ENCODE measurements at regions not wholly inside any gene's neighbourhood (a gene's known extent, or its start where the extent isn't known, plus 50 kb on each side); places are given as distances from the start of the nearest gene placed in this dataset.

DNA sequence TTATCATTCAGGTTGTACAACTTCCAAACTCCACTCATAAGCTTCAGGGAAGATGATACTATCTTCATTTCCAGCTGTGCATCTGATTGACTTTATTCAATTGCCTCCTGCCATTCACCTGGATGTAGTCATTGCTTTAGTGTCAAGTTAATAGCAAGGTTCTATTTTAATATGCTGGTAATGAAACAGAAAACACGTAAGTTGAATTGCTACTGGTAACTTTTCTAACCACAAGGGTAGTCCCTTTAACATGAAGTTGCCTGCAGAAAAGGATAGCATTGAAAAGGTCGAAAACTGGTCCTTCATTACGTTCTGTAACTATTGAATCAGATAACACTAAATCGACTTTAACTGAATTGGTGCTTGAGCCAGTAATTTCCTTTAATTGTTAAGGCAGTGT is 459.4 kb upstream of the CDH6 start:
- DNase-seq (ENCODE audit: low spot score): no peak

DNA sequence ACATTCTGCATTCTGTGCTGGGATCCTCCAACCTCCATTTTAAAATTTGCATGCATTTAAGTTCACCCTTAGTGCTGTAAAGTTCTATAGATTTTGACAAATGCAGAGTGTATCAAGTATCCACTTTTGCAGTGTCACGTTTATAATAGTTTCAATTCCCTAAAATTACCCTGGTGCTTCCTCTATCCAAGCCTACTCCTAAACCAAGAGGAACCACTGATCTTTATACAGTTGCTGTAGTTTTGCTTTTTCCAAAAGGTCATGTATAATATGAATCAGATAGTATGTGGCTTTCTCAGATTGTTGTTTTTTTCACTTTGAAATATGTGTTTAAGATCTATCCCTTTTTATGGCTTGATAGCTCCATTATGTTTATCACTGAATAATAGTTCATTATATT is 468.4 kb upstream of the CDH6 start:
- DNase-seq (ENCODE audit: low spot score): no peak

DNA sequence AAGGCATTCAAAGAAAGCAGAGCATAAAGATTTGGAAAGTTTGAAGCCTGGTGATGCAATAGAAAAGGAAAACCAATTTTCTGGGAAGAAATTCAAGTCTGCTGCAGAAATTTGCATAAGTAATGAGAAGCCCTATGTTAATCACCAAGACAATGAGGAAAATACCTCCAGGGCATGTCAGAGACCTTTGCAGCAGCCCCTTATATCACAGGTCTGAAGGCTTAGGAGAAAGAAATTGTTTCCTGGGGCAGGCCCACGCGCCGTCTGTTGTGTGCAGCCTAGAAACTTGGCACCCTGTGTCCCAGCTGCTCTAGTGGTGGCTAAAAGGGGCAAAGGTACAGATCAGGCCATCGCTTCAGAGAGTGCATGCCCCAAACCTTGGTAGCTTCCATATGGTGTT is 495.3 kb upstream of the CDH6 start:
- no peak for DNase-seq (ENCODE audit: low spot score)

DNA sequence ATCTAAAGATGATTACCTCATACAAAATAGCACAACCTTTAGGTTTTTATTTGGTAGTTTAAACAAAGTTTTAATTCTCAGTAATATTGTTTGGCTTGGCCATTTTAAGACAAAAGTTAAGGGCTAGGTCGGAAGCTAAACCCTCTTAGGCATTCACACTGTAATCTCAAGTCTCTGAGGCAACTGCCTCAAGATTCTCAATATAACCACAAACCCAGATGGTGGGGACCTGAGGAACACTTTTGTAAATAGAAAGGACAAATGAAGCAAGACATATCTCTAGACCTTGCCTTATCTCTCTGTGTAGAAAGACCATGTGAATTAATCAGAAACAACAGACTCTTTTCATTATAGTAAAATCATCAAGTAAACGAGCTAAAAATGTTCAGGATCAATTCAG is 500.2 kb upstream of the CDH6 start:
- no peak for DNase-seq (ENCODE audit: low spot score)

DNA sequence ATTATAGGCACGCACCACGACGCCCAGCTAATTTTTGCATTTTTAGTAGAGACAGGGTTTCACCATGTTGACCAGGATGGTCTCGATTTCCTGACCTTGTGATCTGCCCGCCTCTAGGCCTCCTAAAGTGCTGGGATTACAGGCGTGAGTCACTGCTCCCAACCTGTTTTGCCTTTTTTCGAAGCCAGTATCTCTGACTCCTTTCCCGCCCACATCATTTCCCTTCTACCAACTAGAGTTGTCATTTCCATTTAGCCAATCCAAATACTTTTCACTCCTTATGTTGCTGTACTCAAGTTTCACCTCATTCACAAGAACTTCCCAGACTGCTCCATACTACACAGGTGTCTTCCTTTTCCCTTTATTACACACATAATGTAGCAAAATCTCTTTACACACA is 502.6 kb upstream of the CDH6 start:
- DNase-seq (ENCODE audit: low spot score): no peak

DNA sequence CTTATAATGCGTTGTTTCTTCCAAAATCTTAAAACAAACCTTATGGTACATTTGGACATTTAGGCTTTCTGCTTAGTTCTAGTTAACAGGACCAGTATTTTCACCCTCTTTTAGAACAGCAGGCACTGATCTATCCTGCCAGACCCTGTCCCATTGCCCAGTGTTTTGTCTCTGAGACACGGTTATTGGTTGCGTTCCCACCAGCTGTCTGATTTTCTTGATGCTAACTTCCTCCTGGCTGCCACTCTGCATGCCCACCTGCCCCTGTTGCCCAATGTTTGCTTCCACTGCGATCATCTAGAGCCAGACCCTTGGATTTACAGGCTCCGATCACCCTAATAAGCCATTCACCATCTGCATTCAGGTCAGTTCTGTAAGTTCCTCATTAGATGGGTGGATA is 506.0 kb upstream of the CDH6 start:
- no peak for DNase-seq (ENCODE audit: low spot score)

DNA sequence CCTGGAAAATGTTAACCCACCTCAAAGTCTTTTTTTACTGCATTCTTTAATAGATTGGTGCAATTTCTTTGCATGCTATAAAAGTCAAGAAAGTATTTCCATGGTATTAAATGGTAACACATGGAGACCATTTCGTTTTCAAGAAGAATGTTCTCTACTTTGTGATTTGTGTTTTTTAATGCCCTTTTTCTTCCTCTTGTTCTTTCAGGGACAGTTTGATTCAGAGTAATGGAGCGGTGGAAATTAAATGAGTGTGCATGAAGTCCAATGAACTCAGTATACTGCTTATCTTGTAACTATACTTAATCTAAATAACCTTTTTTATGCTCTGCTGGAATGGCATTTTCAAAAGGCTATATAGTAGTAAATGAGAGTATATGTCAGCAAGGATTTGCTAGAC is 507.0 kb upstream of the CDH6 start:
- no peak for DNase-seq (ENCODE audit: low spot score)

DNA sequence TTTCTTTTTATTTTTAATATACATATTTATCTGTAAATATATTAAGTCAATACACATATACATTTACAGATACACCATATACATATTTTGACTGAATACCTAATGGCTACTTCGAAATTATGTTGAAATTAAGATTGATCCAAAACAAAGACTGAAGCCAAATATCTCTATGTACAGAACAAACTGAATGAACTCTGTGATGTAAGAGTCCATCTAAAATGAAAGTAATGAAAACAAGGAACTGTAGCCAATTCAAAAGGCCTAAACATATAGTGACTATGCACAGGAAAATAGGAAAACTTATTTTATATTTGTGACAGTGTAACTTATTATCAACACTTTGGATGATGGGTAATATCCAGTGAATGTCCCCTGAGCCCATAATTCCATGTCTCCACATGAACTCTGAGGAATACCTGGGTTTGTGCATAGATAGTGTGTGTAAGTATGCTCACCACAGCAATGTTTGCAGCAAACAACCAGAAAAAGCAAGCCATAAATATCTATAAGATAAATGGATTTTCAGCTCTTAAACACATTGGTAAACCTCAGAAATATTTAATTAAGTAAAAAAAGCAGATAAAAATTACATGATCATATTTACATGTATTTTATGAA is 517.2 kb upstream of the CDH6 start:
- no peak for DNase-seq (ENCODE audit: low spot score)

DNA sequence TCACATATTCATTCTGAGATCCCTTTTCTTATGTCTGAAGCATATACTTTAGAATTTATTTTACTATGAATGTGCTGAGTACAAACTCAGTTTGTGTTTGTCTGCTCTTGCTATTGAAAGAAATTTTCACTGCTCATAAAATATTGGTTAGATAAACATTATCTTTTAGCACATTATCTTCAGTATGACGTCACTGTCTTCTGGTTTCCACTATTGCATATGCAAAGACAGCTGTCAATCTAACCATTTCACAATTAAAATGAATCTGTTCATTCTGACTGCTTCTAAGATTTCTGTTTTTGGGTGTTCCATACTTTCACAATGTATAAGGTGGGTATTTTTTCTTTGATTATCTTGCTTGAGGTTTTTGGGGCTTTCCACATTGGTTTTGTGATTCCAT is 526.2 kb upstream of the CDH6 start:
- DNase-seq (ENCODE audit: low spot score): no peak

DNA sequence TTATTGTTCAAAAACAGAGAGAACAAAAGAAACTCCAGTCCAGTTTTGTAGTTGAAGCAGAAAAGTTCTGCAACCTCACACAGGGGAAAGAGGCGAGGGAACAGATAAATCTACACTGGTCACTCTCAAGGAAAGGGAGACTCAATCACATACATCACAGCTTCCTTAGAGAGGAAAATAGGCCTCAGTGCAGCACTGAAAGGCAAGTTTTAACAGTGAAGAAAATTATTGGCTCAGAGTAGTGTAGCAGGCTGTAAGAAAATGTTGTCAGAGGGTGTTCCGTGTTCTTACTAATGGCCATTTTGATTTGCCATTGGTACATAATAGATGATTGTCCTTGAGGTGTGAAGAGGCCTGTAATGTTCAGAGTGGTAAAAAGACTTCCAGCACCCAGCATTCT is 530.0 kb upstream of the CDH6 start:
- no peak for DNase-seq (ENCODE audit: low spot score)

DNA sequence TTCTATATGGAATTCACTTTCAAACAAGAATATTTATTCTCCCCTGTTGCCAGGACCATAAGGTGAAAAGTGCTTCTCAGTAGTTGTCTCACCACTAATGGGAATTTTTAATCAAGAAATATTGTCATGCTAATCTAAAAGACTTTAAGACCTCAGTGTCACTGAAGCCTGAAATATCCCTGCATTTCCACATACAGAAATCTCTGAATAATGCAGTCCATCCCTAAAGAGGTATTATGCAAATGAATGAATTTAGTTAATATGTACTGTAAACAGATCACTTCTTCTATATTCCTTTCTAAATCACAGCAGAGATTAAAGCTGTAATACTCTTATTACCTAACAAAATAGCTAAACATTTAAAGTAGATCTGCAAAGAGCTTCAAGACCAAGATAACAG is 531.1 kb upstream of the CDH6 start:
- DNase-seq (ENCODE audit: low spot score): no peak

DNA sequence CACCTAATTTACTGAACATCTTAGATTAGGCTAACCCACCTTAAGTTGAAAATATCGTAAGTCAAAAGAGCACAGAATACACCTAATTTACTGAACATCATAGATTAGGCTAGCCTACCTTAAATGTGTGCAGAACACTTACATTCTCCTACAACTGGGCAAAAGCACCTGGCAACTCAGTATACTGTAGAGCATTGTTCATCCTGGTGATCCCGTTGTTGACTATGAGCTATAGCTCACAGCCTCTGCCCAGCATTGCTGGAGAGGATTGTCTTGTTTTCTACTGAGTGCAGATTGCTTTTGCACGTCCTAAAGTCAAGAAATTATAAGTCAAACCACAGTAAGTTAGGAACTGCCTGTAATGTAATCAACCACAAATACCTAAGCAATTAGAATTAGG is 531.8 kb upstream of the CDH6 start:
- no peak for DNase-seq (ENCODE audit: low spot score)

DNA sequence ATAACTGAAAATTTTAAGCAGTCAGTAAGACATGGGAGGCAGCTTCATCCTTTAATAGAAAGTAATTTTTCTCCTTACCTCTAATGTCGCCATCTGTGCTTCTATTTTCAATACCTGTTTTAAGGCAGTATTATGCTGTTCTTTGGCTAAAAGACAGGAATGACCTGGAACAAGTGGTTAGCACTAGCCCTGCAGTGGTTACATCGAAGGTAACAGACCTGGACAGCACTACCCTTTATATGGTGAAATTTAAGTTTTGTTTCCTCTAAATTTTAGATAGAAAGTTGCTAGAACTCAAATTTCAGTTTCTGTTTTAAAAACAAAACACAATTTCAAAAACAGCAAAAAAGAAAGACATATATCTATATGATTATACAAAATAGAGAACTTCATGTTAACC is 534.1 kb upstream of the CDH6 start:
- no peak for DNase-seq (ENCODE audit: low spot score)

DNA sequence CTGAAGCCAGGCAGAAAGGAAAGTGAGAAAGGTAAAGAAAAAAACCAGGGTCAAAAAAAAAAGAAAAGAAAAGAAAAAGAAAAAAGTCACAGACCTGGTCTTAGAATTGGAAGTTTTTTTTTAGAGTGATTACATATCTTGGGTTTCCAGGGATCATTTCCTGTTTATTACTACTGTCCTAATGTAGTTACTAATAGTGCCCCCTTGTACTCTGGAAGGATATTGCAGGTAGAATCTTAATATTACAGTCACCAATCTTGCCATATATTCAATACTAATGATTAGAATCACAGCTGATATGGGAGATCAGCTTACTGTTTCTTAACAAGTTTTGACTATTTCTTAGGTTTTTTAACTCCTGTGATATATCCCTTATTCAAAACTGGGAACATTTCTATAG is 543.2 kb upstream of the CDH6 start:
- DNase-seq (ENCODE audit: low spot score): no peak

DNA sequence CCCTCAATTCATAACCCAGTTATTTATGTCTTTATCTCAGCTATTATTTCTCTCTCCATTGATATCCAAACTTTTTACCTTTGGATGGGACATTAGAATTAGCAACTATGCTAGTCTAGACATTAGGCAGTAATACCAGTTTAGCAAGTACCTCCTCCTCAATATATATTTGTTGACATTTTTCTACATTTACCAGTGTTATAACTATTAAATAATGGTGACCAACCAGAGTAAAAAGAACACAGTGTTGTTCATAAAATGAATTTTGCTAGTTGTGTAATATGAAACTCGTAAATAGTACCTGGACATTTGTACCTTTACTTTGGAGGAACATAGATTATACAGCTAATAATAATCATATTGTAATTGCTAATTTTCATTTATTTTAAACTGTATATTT is 554.6 kb upstream of the CDH6 start:
- no peak for DNase-seq (ENCODE audit: low spot score)

DNA sequence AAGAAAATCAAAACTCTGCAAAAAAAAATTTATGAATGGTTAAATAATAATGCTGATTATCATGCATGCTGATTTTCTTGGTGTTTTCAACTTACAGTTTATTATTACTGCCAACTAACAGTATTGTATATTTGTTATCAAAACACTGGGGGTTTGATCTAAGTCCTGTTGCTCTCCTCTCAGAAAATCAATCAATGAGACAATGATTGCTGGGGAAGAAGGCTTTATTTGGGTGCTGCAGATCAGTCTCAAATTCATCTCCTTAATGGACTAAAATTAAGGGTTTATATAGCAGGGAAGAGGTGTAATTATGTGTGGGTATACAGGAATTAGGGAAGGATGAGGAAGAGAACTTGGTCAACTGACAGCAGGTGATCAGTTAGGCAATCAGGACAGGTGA is 565.5 kb upstream of the CDH6 start:
- DNase-seq (ENCODE audit: low spot score): no peak

DNA sequence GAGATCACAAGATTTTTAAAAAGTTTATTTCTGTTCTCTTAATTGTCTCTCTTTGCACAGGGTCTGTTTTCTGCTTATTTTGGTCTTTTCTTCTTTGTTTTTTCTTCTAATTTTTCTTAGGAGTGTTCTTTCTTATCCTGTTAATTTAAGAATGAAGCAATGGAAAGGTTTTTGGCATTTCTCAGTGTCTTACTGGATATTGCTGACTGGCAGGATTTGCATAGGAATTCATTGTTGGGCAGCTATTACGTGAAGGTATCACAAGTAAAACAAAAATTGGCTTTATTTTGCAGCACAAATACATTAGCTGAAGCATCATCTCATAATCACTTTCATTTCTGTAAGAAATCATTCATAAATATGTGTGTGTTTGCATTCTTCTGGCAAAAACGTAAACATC is 566.9 kb upstream of the CDH6 start:
- DNase-seq (ENCODE audit: low spot score): no peak

DNA sequence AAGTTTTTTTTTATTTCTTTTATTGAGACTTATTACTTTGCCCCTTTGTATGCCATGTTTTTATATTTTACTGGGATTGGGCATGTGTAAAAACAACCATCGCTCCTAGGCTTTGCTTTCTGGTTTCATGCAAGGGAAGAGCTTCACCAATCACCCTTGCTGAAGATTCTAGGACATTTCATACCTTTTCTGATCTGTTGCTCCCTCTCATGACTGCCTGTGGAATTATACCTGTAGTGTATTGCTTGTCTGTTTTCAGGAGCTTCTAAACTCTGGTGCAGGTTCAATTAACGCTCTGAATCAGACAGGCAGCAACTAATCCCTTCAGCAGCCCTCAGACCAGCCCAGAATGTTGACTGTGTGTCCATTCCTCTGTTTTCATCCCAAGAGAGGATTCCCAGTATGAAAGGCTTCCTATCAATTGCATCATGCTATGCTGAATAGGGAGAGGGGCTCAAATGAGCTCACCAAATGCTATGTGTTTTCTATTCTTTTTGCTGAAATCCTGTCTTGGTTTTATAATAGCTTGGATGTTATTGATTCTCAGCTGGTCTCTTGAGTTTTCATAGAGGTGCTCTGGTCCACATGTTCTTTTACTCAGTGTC is 572.9 kb upstream of the CDH6 start:
- no peak for DNase-seq (ENCODE audit: low spot score)

DNA sequence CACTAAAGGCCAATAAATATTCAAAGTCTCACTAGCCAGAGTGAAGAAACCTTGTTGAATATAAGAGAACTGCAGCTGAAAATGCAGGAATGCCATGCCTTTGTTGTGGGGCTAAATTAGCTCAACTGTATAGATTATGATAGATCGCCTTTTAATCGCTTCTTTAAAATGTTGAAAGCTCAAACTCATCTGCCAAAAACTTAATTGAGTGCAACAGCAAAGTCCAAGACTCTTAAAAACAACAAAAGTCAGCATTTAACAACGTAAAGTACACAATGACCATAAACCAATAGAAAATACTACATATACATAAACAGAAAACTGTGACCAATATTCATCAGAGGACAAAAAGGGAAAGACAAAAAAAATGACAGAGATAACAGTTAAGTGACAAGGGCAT is 585.0 kb upstream of the CDH6 start:
- no peak for DNase-seq (ENCODE audit: low spot score)

DNA sequence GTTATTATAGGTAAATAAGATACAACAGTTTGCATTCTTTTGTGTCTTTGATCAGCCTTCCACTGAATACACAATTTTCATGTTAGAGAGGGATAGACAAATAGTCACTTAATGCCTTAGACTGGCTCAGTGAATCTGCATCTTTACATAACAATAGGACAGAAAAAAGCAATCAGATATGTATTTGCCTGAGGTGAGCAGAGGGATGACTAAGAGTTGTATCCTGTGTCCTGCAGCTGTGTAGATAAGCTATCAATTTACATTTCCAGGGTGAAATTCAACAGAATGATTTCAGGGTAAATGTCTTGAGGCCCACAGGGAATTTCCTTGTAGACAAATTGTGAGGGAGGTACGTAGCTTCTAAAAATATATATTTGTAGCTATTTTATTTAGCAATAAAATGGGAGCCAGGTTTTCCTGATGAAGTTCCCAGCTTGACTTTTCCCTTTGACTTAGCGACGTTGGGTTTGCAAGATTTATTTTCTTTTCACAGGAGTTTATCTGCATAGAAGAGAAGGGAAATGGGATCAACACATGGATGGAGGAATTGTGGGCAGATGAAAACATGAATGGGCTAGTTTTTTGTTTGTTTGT is 586.1 kb upstream of the CDH6 start:
- DNase-seq (ENCODE audit: low spot score): no peak

DNA sequence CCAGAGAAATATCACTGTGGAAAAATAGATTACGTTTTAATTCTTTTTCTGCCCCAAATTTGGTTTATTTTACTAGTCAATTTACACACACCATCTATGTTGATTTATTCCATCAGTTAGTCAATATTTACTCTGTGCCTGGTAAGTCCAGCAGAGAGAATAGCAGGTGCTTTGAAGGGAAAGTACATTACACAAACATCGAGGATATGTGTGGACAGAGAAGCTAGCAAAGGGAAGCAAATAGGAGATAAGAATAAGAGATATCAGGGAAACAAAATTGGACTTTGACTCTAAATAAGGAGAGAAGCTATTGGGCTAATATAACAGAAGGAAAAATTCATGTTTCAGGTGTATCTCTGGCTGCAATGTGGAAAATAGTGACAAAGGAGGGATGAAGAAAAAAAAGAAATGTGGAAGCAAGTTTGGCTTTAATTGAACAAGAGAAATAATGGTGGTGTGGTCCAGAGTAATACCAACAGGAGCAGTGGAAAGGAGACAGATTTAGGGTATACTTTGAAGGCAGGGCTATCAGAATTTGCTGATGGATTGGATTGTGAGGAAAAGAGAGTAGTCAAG is 587.7 kb upstream of the CDH6 start:
- no peak for DNase-seq (ENCODE audit: low spot score)

DNA sequence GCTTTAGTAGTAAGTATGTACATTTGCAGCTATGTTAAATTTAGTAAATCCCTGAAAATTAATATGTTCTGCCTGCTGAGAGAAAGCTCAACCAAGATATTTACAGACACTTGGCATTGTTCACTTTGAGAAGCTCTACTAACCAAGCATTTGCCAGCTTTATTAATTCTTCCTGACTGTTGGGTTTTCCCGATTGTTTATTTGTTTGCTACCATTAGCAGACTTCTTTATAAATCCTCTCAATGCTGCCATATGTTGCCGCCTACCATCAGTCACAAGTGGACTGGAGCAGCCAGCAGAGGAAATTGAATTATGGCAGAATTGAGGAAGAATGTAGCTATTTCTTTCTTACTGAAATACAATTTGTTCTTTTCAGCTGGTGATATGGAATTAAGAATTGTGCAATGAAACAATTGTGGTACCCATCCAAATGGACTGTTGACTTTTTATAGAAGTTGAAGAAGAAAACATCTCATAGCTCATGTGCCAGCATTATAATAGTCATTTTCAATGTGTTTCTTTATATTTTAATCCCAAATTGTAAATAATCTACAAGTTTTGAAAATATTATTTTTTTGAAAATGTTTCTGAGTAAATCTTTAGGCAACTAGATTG is 588.7 kb upstream of the CDH6 start:
- no peak for DNase-seq (ENCODE audit: low spot score)

DNA sequence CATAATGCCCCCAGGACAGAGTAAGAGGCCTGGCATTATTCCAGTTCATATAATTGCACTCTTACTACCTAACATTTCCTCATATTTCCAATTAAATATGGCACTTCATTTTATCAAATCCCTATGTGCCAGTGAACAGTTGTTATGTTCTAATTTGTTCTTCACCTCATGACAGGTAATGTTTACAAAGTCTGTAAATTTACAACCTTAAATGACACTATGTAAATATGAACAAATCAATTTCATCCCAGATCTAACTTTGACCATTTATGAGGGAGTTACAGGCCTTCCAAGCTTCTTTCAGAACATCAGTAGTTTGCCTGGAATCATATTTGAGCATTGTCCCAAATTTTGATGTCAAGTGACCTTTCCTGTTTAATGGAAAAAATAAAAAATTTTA is 592.6 kb upstream of the CDH6 start:
- DNase-seq (ENCODE audit: low spot score): no peak
